IMR-90 (cell line): ENCODE measurements at regions not wholly inside any gene's neighbourhood (a gene's known extent, or its start where the extent isn't known, plus 50 kb on each side); places are given as distances from the start of the nearest gene placed in this dataset.

Experiments used
- ATAC-seq: fragments of 200-7000 bp; cut with Tn5 transposase; 2 replicates; pipeline ENCODE4 v1.9.1; 2020; ENCODE audit warnings: low read depth, mild to moderate bottlenecking, moderate library complexity
- BruUV-seq: library from RNA; stranded (reverse); fragments of 400-500 nt; replicated peaks from 2 replicates; lab custom pipeline; 2021; lab: Mats Ljungman, UMichigan
- CTCF ChIA-PET: fragments of 300-600 bp; formaldehyde crosslinking; extraction: SDS; loops from one replicate; lab custom pipeline; 2021; ENCODE audit warnings: antibody characterized with exemption; lab: Yijun Ruan, JAX
- POLR2A ChIA-PET: fragments of 300-600 bp; sonication (Branson Sonifier 250); formaldehyde crosslinking; loops from one replicate; lab custom pipeline; 2022; ENCODE audit warnings: antibody characterized with exemption; ENCODE audit not compliant: unreplicated experiment; lab: Charles Lee
- DNase-seq: peaks from one replicate; pipeline ENCODE4 v3.0.0; 2013
- H2AFZ ChIP-seq: replicated peaks from 2 replicates; pipeline ENCODE3; 2013; ENCODE audit warnings: low read length, mild to moderate bottlenecking; ENCODE audit not compliant: poor library complexity
- H2AK5ac ChIP-seq: 2 replicates; pipeline ENCODE4 v1.6.1; 2013; ENCODE audit warnings: low read depth, low read length, inconsistent platforms
- H2AK9ac ChIP-seq: replicated peaks from 2 replicates; pipeline ENCODE3; 2013; ENCODE audit warnings: mild to moderate bottlenecking, low read depth, low read length, moderate library complexity; ENCODE audit not compliant: poor library complexity
- H2BK120ac ChIP-seq: 2 replicates; pipeline ENCODE4 v1.6.1; 2013; ENCODE audit warnings: low read depth, low read length, inconsistent platforms
- H2BK15ac ChIP-seq: 3 replicates; pipeline ENCODE4 v1.6.1; 2013; ENCODE audit warnings: low read depth, low read length, inconsistent platforms
- H2BK20ac ChIP-seq: 2 replicates; pipeline ENCODE4 v1.6.1; 2013; ENCODE audit warnings: low read depth, mild to moderate bottlenecking, inconsistent platforms, low read length, moderate library complexity
- H2BK5ac ChIP-seq: 2 replicates; pipeline ENCODE4 v1.6.1; 2013; ENCODE audit warnings: mild to moderate bottlenecking, low read depth, low read length, inconsistent platforms; ENCODE audit not compliant: poor library complexity, severe bottlenecking
- H3K14ac ChIP-seq: replicated peaks from 2 replicates; pipeline ENCODE4 v1.6.1; 2013; ENCODE audit warnings: low read depth, low read length, inconsistent platforms
- H3K18ac ChIP-seq: 2 replicates; pipeline ENCODE4 v1.6.1; 2013; ENCODE audit warnings: low read depth, low read length, control low read depth
- H3K23ac ChIP-seq: 2 replicates; pipeline ENCODE4 v1.6.1; 2013; ENCODE audit warnings: low read depth, low read length, inconsistent platforms
- H3K27ac ChIP-seq: 2 replicates; pipeline ENCODE4 v1.5.1; 2013; ENCODE audit warnings: mild to moderate bottlenecking, control low read depth, low read length; ENCODE audit not compliant: insufficient read depth
- H3K27me3 ChIP-seq: 2 replicates; pipeline ENCODE4 v1.6.1; 2013; ENCODE audit warnings: low read length; ENCODE audit not compliant: control insufficient read depth, insufficient read depth
- H3K36me3 ChIP-seq: 2 replicates; pipeline ENCODE4 v1.6.1; 2013; ENCODE audit warnings: low read length, mixed read lengths; ENCODE audit not compliant: control insufficient read depth, insufficient read depth
- H3K4ac ChIP-seq: 2 replicates; pipeline ENCODE4 v1.6.1; 2013; ENCODE audit warnings: low read depth, low read length, inconsistent platforms
- H3K4me1 ChIP-seq: 2 replicates; pipeline ENCODE4 v1.6.1; 2013; ENCODE audit warnings: low read length, mixed read lengths; ENCODE audit not compliant: control insufficient read depth, insufficient read depth
- H3K4me2 ChIP-seq: 2 replicates; pipeline ENCODE4 v1.6.1; 2013; ENCODE audit warnings: low read depth, mild to moderate bottlenecking, control low read depth, low read length, moderate library complexity
- H3K4me3 ChIP-seq: 2 replicates; pipeline ENCODE4 v1.5.1; 2013; ENCODE audit warnings: low read depth, mild to moderate bottlenecking, control low read depth, low read length, moderate library complexity; ENCODE audit not compliant: insufficient read depth
- H3K56ac ChIP-seq: 2 replicates; pipeline ENCODE4 v1.6.1; 2013; ENCODE audit warnings: low read length, inconsistent platforms; ENCODE audit not compliant: insufficient read depth; ENCODE audit errors: extremely low read depth
- H3K79me1 ChIP-seq, 2 experiments: 2 replicates each; pipeline ENCODE4 v1.6.1; 2013; ENCODE audit warnings: low read length in 2 of 2, inconsistent platforms in 1 of 2, low read depth in 1 of 2
- H3K9ac ChIP-seq: 2 replicates; pipeline ENCODE4 v1.6.1; 2013; ENCODE audit warnings: low read depth, low read length, control low read depth
- H3K9me1 ChIP-seq: 2 replicates; pipeline ENCODE4 v1.6.1; 2013; ENCODE audit warnings: low read length, inconsistent platforms; ENCODE audit not compliant: insufficient read depth
- H3K9me3 ChIP-seq: 2 replicates; pipeline ENCODE4 v1.6.1; 2013; ENCODE audit warnings: low read length; ENCODE audit not compliant: control insufficient read depth, insufficient read depth
- H4K20me1 ChIP-seq: 2 replicates; pipeline ENCODE4 v1.6.1; 2013; ENCODE audit warnings: low read length, inconsistent platforms; ENCODE audit not compliant: insufficient read depth
- H4K5ac ChIP-seq: 2 replicates; pipeline ENCODE4 v1.6.1; 2013; ENCODE audit warnings: mild to moderate bottlenecking, low read depth, low read length, control low read depth
- H4K8ac ChIP-seq, 2 experiments: 2 replicates each; pipeline ENCODE4 v1.6.1; 2013; ENCODE audit warnings: low read depth in 2 of 2, low read length in 2 of 2, control low read depth in 1 of 2, inconsistent platforms in 1 of 2
- H4K91ac ChIP-seq: 2 replicates; pipeline ENCODE4 v1.6.1; 2013; ENCODE audit warnings: low read depth, low read length, inconsistent platforms; ENCODE audit not compliant: insufficient read depth
- CEBPB ChIP-seq: IDR thresholded peaks from 2 replicates; pipeline ENCODE4 v1.6.1; 2012; ENCODE audit warnings: low read depth, low read length, improper control_type of control experiment
- MAFK ChIP-seq: IDR thresholded peaks from 2 replicates; pipeline ENCODE4 v1.6.1; 2012; ENCODE audit warnings: low read depth, low read length, improper control_type of control experiment
- MXI1 ChIP-seq: IDR thresholded peaks from 2 replicates; pipeline ENCODE4 v1.6.1; 2012; ENCODE audit warnings: low read depth, mild to moderate bottlenecking, low read length, moderate library complexity, borderline replicate concordance
- POLR2A ChIP-seq: IDR thresholded peaks from 2 replicates; pipeline ENCODE4 v1.6.1; 2012; ENCODE audit warnings: mild to moderate bottlenecking, low read depth, low read length
- RAD21 ChIP-seq: IDR thresholded peaks from 2 replicates; pipeline ENCODE4 v1.6.1; 2012; ENCODE audit warnings: low read length, improper control_type of control experiment
- RCOR1 ChIP-seq: IDR thresholded peaks from 2 replicates; pipeline ENCODE4 v1.6.1; 2012; ENCODE audit warnings: mild to moderate bottlenecking, low read length, improper control_type of control experiment; ENCODE audit not compliant: insufficient replicate concordance
- SMC3 ChIP-seq: fragments of 150-350 bp; IDR thresholded peaks from 2 replicates; pipeline ENCODE4 v1.6.1; 2016; ENCODE audit warnings: low read depth, mild to moderate bottlenecking, antibody characterized with exemption, low read length, moderate library complexity
- WGBS, 2 experiments: methylation state at CpG; one replicate each; pipeline versions ENCODE4 v1.1.5 to v1.1.7; 2013; ENCODE audit warnings: missing lambda C conversion rate in 2 of 2; ENCODE audit not compliant: insufficient read length in 1 of 2; ENCODE audit errors: extremely low coverage in 2 of 2; 5-methylcytosine and 5-hydroxymethylcytosine counted together
- dilution Hi-C: fragments of 300-500 bp; cut with HindIII; formaldehyde crosslinking; loops from one replicate; pipeline ENCODE4 v1.14.3; 2018; ENCODE audit warnings: low sequenced_read_pairs; ENCODE audit not compliant: unreplicated experiment
- in situ Hi-C: fragments of 300-500 bp; cut with MboI; formaldehyde crosslinking; loops from 3 replicates; pipeline ENCODE4 v1.14.3; 2019; ENCODE audit warnings: low sequenced_read_pairs, inconsistent platforms, mixed read lengths
- intact Hi-C: fragments of 100-400 bp; cut with micrococcal nuclease; formaldehyde crosslinking; loops from 2 replicates; pipeline ENCODE4 v1.10.0; 2022

DNA sequence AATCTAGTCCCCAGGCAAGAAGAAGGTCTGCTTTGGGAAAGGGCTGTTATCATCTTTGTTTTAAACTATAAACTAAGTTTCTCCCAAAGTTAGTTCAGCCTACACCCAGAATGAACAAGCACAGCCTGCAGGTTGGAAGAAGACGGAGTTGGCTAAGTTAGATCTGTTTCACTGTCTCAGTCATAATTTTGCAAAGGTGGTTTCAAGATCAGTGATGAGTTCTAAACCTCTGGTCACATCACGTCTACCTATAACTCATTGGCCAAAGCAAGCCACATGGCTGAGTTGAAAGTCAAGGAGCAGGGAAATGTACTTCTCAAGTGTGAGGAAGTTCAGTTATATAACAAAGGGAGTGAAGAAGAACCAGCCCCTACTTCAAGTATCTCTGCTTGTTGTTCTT, 50.5 kb upstream of the ECI2 start:
- Histone ChIP-seq H3K18ac (no peak overlapping the region), H2AK9ac (no peak overlapping the region), H2AFZ (no peak overlapping the region), H4K20me1 (no peaks in the 10 kb centered on the region), H2BK20ac (no peak overlapping the region), H3K56ac (no peak overlapping the region), H3K4me2 (no peak overlapping the region), H3K23ac (no peak overlapping the region), H2BK5ac (no peak overlapping the region), H3K14ac (no peak overlapping the region), H3K9ac (no peak overlapping the region), H2BK15ac (no peak overlapping the region), H3K79me1 (no peaks in the 10 kb centered on the region), H2AK5ac (no peak overlapping the region), H3K36me3 (no peaks in the 10 kb centered on the region), H3K9me1 (no peaks in the 10 kb centered on the region), H4K5ac (no peak overlapping the region), H2BK120ac (no peak overlapping the region), H3K27ac (no peak overlapping the region), H3K4me3 (no peak overlapping the region), H4K8ac (no peak overlapping the region), H3K9me3 (peaks cover 5% of the 10 kb centered on the region; the same call in 1 of the 2 replicates), H3K4ac (no peak overlapping the region), H3K4me1 (no peaks in the 10 kb centered on the region), H3K27me3 (peaks cover 5% of the 10 kb centered on the region; the same call in 1 of the 2 replicates), H4K91ac (no peak overlapping the region)
- CTCF ChIA-PET: no interaction called here
- DNase-seq (no peak), ATAC-seq (no peak)
- TF ChIP-seq CEBPB (no peak), SMC3 (no peak), RCOR1 (no peak), POLR2A (no peak), RAD21 (no peak), MAFK (no peak), MXI1 (no peak)
- WGBS, 2 experiments: no CpG with 5 or more reads among the region's 2 CpGs
- no TSS peak for BruUV-seq
- in situ Hi-C loops: no loop called here
- dilution Hi-C loops: no loop called here
- POLR2A ChIA-PET: no interaction called here
- intact Hi-C loops: no loop called here
